Fibroblast of skin of back (primary cell): ENCODE measurements at regions not wholly inside any gene's neighbourhood (a gene's known extent, or its start where the extent isn't known, plus 50 kb on each side); places are given as distances from the start of the nearest gene placed in this dataset.

Experiments
- DNase-seq: peaks from one replicate; pipeline ENCODE4 v3.0.0-alpha.2; 2013

- no peak for DNase-seq
Observed at GRCh38 chr4:31114816-31115215, 394.6 kb downstream of the PCDH7 start.

- DNase-seq: no peak
Observed at GRCh38 chr4:31124008-31124585, 403.9 kb downstream of the PCDH7 start.

GRCh38 chr4:31125061-31125460 is 404.9 kb downstream of the PCDH7 start:
- no peak for DNase-seq

GRCh38 chr4:31125496-31125895 is 405.3 kb downstream of the PCDH7 start:
- DNase-seq: no peak

- DNase-seq: no peak
Observed at GRCh38 chr4:31126881-31127398, 406.8 kb downstream of the PCDH7 start.

GRCh38 chr4:31130930-31131329 is 410.8 kb downstream of the PCDH7 start:
- no peak for DNase-seq

GRCh38 chr4:31134720-31135119 is 414.6 kb downstream of the PCDH7 start:
- DNase-seq: no peak

- DNase-seq: no peak
Observed at GRCh38 chr4:31139767-31140166, 419.6 kb downstream of the PCDH7 start.

GRCh38 chr4:31141095-31141831 is 421.1 kb downstream of the PCDH7 start:
- no peak for DNase-seq

- DNase-seq: no peak
Observed at GRCh38 chr4:31141832-31142142, 421.6 kb downstream of the PCDH7 start.

- DNase-seq: no peak
Observed at GRCh38 chr4:31146366-31146765, 426.2 kb downstream of the PCDH7 start.

GRCh38 chr4:31148990-31149389 is 428.8 kb downstream of the PCDH7 start:
- no peak for DNase-seq

GRCh38 chr4:31156221-31156620 is 436.1 kb downstream of the PCDH7 start:
- DNase-seq: no peak

GRCh38 chr4:31160146-31160545 is 440.0 kb downstream of the PCDH7 start:
- DNase-seq: no peak

- no peak for DNase-seq
Observed at GRCh38 chr4:31169846-31170245, 449.7 kb downstream of the PCDH7 start.

- DNase-seq: no peak
Observed at GRCh38 chr4:31171362-31171761, 451.2 kb downstream of the PCDH7 start.

- no peak for DNase-seq
Observed at GRCh38 chr4:31175242-31175910, 455.2 kb downstream of the PCDH7 start.

GRCh38 chr4:31183256-31183655 is 463.1 kb downstream of the PCDH7 start:
- no peak for DNase-seq

GRCh38 chr4:31185014-31185585 is 464.9 kb downstream of the PCDH7 start:
- DNase-seq: no peak

GRCh38 chr4:31187979-31188378 is 467.8 kb downstream of the PCDH7 start:
- DNase-seq: no peak

GRCh38 chr4:31189938-31190337 is 469.8 kb downstream of the PCDH7 start:
- DNase-seq: no peak

- DNase-seq: no peak
Observed at GRCh38 chr4:31190671-31191070, 470.5 kb downstream of the PCDH7 start.

- DNase-seq: no peak
Observed at GRCh38 chr4:31192341-31192740, 472.2 kb downstream of the PCDH7 start.

- no peak for DNase-seq
Observed at GRCh38 chr4:31193521-31193920, 473.4 kb downstream of the PCDH7 start.
